RWPE2 (cell line): ENCODE measurements at regions not wholly inside any gene's neighbourhood (a gene's known extent, or its start where the extent isn't known, plus 50 kb on each side); places are given as distances from the start of the nearest gene placed in this dataset.

Source experiments
- ATAC-seq: fragments of 200-7000 bp; cut with Tn5 transposase; 3 replicates; pipeline ENCODE4 v1.9.1; 2021; ENCODE audit warnings: low read depth
- DNase-seq: peaks from one replicate; pipeline ENCODE4 v3.0.0-alpha.2; 2020; ENCODE audit warnings: low spot score
- H3K27ac ChIP-seq: fragments of 450-650 bp; 2 replicates; pipeline ENCODE4 v1.5.1; 2017; ENCODE audit warnings: mild to moderate bottlenecking; ENCODE audit not compliant: poor library complexity, severe bottlenecking
- H3K27me3 ChIP-seq: fragments of 250-450 bp; sonication (Bioruptor Pico); 2 replicates; pipeline ENCODE4 v1.5.1; 2021; ENCODE audit warnings: mild to moderate bottlenecking, moderate library complexity; ENCODE audit not compliant: insufficient read depth, poor library complexity, severe bottlenecking
- H3K36me3 ChIP-seq: fragments of 250-450 bp; sonication (Bioruptor Pico); 2 replicates; pipeline ENCODE4 v1.5.1; 2020; ENCODE audit warnings: low read depth, mild to moderate bottlenecking, moderate library complexity
- H3K4me1 ChIP-seq: fragments of 250-450 bp; sonication (Bioruptor Pico); 2 replicates; pipeline ENCODE4 v1.5.1; 2021; ENCODE audit warnings: mild to moderate bottlenecking, moderate library complexity; ENCODE audit not compliant: insufficient read depth, poor library complexity, severe bottlenecking
- H3K4me3 ChIP-seq: fragments of 250-450 bp; sonication (Bioruptor Pico); 2 replicates; pipeline ENCODE4 v1.5.1; 2021; ENCODE audit warnings: mild to moderate bottlenecking, moderate library complexity; ENCODE audit not compliant: severe bottlenecking
- H3K9me3 ChIP-seq: fragments of 250-450 bp; sonication (Bioruptor Pico); 2 replicates; pipeline ENCODE4 v1.5.1; 2021; ENCODE audit warnings: mild to moderate bottlenecking, moderate library complexity; ENCODE audit not compliant: severe bottlenecking
- TF ChIP-seq, protein P1 (sequence below): fragments of 450-650 bp; IDR thresholded peaks from one replicate; pipeline ENCODE4 v1.5.1; 2017; ENCODE audit warnings: mild to moderate bottlenecking, moderate library complexity; ENCODE audit not compliant: poor library complexity, severe bottlenecking

DNA sequence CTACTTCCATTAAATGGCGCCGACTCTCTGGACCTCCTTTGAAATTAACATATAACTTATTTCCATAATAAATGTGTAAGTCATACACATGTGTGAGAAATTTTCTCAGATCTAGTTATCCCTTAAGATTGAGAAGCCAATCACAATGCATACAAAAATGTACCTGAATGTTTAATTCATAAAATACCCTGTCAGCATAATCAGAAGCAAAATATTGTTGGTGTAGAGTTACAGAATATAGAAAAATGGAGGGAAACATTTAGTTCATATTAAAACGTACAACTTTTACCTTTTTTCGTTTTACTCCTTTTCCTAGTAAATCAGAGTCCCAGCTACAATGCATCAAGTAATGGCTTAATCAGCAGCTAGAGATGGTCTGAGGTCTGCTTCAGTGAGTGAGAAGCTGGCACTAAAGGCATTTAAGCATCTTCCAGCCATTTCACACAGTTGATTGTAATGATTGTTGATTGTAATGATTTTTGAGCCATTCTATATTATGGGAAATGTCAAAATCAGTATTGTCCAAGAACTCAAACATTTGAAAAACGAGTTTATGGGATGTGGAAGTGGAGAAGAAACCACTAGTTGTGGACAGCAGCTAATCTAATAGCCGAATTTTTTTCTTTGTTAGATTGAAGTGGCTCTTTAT is 81.8 kb downstream of the ANXA1 start:
- H3K27ac ChIP-seq, result no peak overlapping the region
- ATAC-seq (no peak), DNase-seq (no peak)
- no peaks in the 10 kb centered on the region for H3K4me1 ChIP-seq
- H3K9me3 ChIP-seq, result no peaks in the 10 kb centered on the region
- no peaks in the 10 kb centered on the region for H3K36me3 ChIP-seq
- TF ChIP-seq, protein P1, sequence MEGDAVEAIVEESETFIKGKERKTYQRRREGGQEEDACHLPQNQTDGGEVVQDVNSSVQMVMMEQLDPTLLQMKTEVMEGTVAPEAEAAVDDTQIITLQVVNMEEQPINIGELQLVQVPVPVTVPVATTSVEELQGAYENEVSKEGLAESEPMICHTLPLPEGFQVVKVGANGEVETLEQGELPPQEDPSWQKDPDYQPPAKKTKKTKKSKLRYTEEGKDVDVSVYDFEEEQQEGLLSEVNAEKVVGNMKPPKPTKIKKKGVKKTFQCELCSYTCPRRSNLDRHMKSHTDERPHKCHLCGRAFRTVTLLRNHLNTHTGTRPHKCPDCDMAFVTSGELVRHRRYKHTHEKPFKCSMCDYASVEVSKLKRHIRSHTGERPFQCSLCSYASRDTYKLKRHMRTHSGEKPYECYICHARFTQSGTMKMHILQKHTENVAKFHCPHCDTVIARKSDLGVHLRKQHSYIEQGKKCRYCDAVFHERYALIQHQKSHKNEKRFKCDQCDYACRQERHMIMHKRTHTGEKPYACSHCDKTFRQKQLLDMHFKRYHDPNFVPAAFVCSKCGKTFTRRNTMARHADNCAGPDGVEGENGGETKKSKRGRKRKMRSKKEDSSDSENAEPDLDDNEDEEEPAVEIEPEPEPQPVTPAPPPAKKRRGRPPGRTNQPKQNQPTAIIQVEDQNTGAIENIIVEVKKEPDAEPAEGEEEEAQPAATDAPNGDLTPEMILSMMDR, result no peak
- peaks cover 5% of the 10 kb centered on the region for H3K27me3 ChIP-seq
- no peak overlapping the region for H3K4me3 ChIP-seq

DNA sequence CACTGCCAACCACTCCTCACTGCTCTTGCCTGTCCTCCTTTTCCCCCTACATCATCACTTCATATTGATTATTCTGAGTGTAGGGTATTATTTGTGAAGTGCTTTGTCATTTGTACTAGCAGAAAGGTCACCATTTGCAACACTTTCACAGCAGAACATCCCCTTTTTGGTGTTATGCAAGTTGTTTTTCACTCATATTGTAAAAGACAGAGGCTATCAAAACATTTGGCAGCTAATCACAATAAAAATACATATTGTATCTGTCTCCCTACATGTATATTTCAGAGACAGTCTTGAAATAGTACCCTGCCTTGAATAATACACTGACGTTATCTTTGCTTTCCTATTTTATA is 82.3 kb downstream of the ANXA1 start:
- DNase-seq (no peak), ATAC-seq (no peak)
- Histone ChIP-seq H3K27ac (no peak overlapping the region), H3K27me3 (peaks cover 5% of the 10 kb centered on the region), H3K36me3 (no peaks in the 10 kb centered on the region), H3K9me3 (no peaks in the 10 kb centered on the region), H3K4me1 (no peaks in the 10 kb centered on the region), H3K4me3 (no peak overlapping the region)
- TF ChIP-seq, protein P1, result no peak

DNA sequence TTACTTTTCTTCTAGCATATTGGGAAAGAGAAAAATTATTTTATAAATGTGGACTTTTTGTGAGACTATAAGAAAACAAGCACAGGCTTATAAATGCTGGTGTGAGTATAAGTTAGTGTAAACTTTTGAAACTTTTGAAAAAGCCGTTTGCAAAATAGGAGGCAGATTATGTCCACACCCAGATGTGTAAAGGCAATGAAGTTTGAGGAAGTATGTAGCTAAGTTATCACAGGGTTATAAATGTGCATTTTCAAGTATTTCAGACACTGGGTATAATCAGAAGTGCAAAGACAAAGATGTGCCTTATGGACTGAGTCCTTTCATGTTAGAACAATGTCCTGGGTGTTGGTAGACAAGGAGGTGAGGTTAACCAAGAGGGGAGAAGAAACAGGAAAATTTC is 85.5 kb downstream of the ANXA1 start:
- Histone ChIP-seq H3K27me3 (peaks cover 5% of the 10 kb centered on the region), H3K9me3 (no peaks in the 10 kb centered on the region), H3K4me3 (no peak overlapping the region), H3K27ac (no peak overlapping the region), H3K4me1 (no peaks in the 10 kb centered on the region), H3K36me3 (no peaks in the 10 kb centered on the region)
- TF ChIP-seq, protein P1, result no peak
- ATAC-seq (no peak), DNase-seq (no peak)

DNA sequence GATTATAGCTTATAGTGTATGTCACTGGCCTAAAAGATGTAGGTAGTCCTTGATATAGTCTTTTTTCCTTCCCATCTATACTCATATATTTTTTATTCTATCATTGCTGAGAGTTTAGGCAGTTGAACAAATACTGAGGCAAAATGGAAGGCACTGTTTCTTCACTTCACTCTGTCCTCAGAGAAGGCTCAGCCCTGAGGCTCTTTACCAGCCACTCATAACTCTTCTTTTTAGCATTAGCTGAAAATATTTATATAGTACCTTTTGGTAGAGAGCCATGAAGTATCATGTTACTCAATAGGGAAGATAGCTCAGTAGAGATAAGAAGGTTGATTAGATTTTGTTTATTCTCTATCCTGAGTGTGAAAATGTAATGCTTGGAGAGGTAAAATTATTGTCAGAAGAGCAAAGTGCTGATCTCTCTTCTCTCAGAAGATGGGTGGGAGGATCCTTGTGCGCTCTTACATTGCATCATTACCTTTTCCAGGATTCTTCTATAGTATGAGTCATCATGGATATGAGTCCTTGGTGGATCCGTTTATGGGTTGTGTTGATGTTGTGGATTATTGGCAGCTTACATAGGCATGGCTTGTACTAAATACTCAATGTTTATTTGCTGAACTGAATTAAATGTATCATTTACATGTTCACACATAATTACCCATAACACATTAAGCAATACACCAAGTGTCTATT is 88.1 kb downstream of the ANXA1 start:
- H3K27ac ChIP-seq, result no peak overlapping the region
- no peak for DNase-seq
- H3K36me3 ChIP-seq, result no peaks in the 10 kb centered on the region
- ATAC-seq, result peak; percentile 59; the same call in 1 of the 3 replicates
- TF ChIP-seq, protein P1, result no peak
- no peaks in the 10 kb centered on the region for H3K27me3 ChIP-seq
- H3K4me1 ChIP-seq, result no peaks in the 10 kb centered on the region
- H3K4me3 ChIP-seq, result no peak overlapping the region
- H3K9me3 ChIP-seq, result no peaks in the 10 kb centered on the region

DNA sequence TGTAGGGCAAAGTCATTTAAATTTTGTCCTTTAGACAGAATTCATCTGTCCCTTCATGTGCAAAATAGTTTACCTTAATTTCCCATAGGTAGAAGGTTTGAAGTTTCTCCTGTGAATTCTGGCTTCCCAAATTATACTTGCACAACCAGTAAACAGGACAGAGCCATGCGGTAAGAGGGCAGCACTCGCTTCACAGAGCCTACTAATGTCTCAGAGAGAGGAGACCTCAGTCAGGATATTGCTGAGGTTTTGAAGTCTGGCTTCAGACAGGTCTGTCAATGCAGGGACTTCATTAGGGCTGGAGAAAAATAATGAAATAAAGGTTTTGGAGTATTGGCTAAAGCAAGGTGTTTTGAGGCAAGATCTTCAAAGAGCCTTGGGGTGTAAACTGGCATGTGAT is 91.4 kb downstream of the ANXA1 start:
- TF ChIP-seq, protein P1, result no peak
- no peaks in the 10 kb centered on the region for H3K4me1 ChIP-seq
- no peaks in the 10 kb centered on the region for H3K9me3 ChIP-seq
- DNase-seq (no peak), ATAC-seq (no peak)
- H3K27ac ChIP-seq, result no peak overlapping the region
- H3K36me3 ChIP-seq, result no peaks in the 10 kb centered on the region
- H3K27me3 ChIP-seq, result no peaks in the 10 kb centered on the region
- no peak overlapping the region for H3K4me3 ChIP-seq
